ENCODE measurements at regions not wholly inside any gene's neighbourhood (a gene's known extent, or its start where the extent isn't known, plus 50 kb on each side); places are given as distances from the start of the nearest gene placed in this dataset.

DNA sequence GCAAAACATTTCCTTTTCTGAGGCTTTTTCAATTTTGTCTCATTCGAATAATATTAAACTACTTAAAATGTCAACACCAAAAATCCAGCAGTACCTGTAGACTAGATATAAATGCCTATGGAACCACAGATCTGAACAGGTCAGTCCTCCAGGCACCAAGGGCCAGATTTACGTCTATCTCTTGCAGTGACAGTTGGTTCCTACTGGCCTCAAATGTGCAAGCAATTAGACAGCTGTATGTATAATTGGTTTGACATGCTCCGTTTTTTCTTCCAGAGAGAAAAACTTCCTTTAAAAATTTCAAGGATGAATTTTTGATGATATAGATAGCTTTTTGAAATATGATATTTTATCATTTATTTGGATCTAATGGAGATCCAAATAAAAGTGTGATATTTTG, 443.8 kb upstream of the POU3F3 start:
- no peak overlapping the region for H3K27ac ChIP-seq
- H3K9me3 ChIP-seq (ENCODE audit: control insufficient read depth, low read length) = no peaks in the 10 kb centered on the region
- no peaks in the 10 kb centered on the region for H3K27me3 ChIP-seq (ENCODE audit: control insufficient read depth, insufficient read depth, low read length)
- H3K36me3 ChIP-seq (ENCODE audit: control insufficient read depth, insufficient read depth, low read length) = no peaks in the 10 kb centered on the region
- no peaks in the 10 kb centered on the region for H3K4me1 ChIP-seq
- no peak overlapping the region for H3K4me2 ChIP-seq (ENCODE audit: low read length)
- H2AFZ ChIP-seq = no peak overlapping the region
- no peak overlapping the region for H3K9ac ChIP-seq
- H3K79me2 ChIP-seq = no peaks in the 10 kb centered on the region
- H3K4me3 ChIP-seq (ENCODE audit: low read depth, low read length) = no peak overlapping the region
- no peak for TF ChIP-seq CTCF (IDR thresholded peaks at IDR 0.05)

DNA sequence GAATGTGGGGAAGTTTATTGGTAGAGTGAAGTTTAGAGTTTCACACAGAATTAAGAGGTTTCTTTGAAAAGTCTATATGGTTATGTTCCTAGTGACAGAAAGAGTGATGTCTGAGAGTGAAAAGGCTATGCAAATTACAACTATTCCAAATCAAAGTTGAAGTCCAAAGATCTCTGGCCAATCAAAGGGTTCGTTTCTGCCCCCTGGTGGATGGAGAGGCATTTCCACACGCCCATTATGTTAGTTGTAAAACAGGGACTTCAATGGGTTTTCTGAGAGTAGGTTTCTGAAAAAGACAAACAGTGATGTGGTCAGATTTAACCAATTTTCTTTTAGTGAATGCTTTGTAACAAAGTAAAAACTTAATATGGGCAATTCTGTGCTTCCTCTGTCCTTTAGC, 441.5 kb upstream of the POU3F3 start:
- no peaks in the 10 kb centered on the region for H3K27me3 ChIP-seq (ENCODE audit: control insufficient read depth, insufficient read depth, low read length)
- no peaks in the 10 kb centered on the region for H3K4me1 ChIP-seq
- TF ChIP-seq CTCF (IDR thresholded peaks at IDR 0.05) = peak; percentile 46
- no peak overlapping the region for H3K27ac ChIP-seq
- no peaks in the 10 kb centered on the region for H3K79me2 ChIP-seq
- no peaks in the 10 kb centered on the region for H3K36me3 ChIP-seq (ENCODE audit: control insufficient read depth, insufficient read depth, low read length)
- H3K4me2 ChIP-seq (ENCODE audit: low read length) = no peak overlapping the region
- no peak overlapping the region for H3K4me3 ChIP-seq (ENCODE audit: low read depth, low read length)
- no peak overlapping the region for H2AFZ ChIP-seq
- H3K9me3 ChIP-seq (ENCODE audit: control insufficient read depth, low read length) = no peaks in the 10 kb centered on the region
- H3K9ac ChIP-seq = no peak overlapping the region

DNA sequence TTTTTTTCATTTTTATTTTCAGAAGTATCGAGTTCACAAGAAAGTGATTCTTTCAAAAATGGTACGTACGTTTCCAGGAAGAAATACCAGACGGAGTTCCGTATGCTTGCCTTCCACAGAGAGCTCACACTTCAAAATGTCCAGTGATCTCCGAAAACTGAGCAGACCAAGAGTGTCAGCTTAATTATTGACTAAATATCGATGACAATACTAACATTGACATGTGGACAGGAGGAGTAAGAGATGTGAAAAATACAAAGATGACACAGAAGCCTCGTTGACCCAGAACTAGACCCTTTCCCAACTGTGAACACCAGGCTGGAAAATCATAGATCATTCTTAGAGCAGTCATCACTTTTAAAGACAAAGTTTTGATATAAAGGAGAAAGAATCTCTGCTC, 440.0 kb upstream of the POU3F3 start:
- H2AFZ ChIP-seq = no peak overlapping the region
- H3K9ac ChIP-seq = no peak overlapping the region
- H3K4me3 ChIP-seq (ENCODE audit: low read depth, low read length) = no peak overlapping the region
- TF ChIP-seq CTCF (IDR thresholded peaks at IDR 0.05) = no peak
- no peaks in the 10 kb centered on the region for H3K9me3 ChIP-seq (ENCODE audit: control insufficient read depth, low read length)
- no peaks in the 10 kb centered on the region for H3K27me3 ChIP-seq (ENCODE audit: control insufficient read depth, insufficient read depth, low read length)
- H3K4me2 ChIP-seq (ENCODE audit: low read length) = no peak overlapping the region
- no peaks in the 10 kb centered on the region for H3K4me1 ChIP-seq
- H3K36me3 ChIP-seq (ENCODE audit: control insufficient read depth, insufficient read depth, low read length) = no peaks in the 10 kb centered on the region
- no peak overlapping the region for H3K27ac ChIP-seq
- no peaks in the 10 kb centered on the region for H3K79me2 ChIP-seq

DNA sequence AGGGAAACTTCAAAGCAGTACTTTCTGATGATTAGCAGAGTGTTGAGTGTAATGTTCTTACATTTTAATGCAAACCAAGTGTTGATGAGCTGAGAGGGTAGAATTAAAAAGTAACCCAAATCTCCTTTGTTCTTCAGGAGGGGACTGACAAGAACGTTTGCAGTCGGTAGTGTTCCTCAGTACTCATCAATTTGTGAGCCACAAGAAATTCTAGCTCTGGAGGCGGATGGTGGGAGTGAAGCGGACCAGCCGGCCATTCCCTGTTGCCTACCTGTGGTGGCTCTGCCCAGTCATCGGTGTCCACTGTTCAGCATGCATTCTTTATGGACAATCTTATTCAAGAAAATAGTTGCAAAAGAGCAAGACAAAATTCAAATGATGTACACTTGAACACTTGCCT, 438.6 kb upstream of the POU3F3 start:
- Histone ChIP-seq H3K27me3 (ENCODE audit: control insufficient read depth, insufficient read depth, low read length) (no peaks in the 10 kb centered on the region), H3K36me3 (ENCODE audit: control insufficient read depth, insufficient read depth, low read length) (no peaks in the 10 kb centered on the region)

More for the DNA sequence above, 438.6 kb upstream of the POU3F3 start:
- Histone ChIP-seq H3K79me2 (no peaks in the 10 kb centered on the region), H3K4me3 (ENCODE audit: low read depth, low read length) (no peak overlapping the region), H3K9me3 (ENCODE audit: control insufficient read depth, low read length) (no peaks in the 10 kb centered on the region), H3K4me1 (no peaks in the 10 kb centered on the region), H3K9ac (no peak overlapping the region), H2AFZ (no peak overlapping the region), H3K4me2 (ENCODE audit: low read length) (no peak overlapping the region), H3K27ac (no peak overlapping the region)
- TF ChIP-seq CTCF (IDR thresholded peaks at IDR 0.05) = no peak
